Stomach (tissue), 8 donors: ENCODE measurements at regions not wholly inside any gene's neighbourhood (a gene's known extent, or its start where the extent isn't known, plus 50 kb on each side); places are given as distances from the start of the nearest gene placed in this dataset.
A peak's percentile ranks its signal among the peaks of the same experiment; 100 is the strongest.

Source experiments
- DNase-seq, 2 donors: peaks; one replicate each; pipeline versions ENCODE4 v3.0.0 to v3.0.0-alpha.2; 2013 to 2019
- H3K27ac ChIP-seq, 5 donors: fragments of 200-600 bp in 4 of 5; sonication (generic) in 4 of 5; one replicate each; pipeline ENCODE4 v1.5.1; 2013 to 2019; ENCODE audit warnings: mild to moderate bottlenecking in 1 of 5, moderate library complexity in 1 of 5
- H3K27me3 ChIP-seq, 3 donors: fragments of 200-600 bp; sonication (generic); one replicate each; pipeline ENCODE4 v1.5.1; 2017 to 2019; ENCODE audit warnings: mixed run types in 1 of 3
- H3K36me3 ChIP-seq, 4 donors: fragments of 200-600 bp; sonication (generic); 1 replicate in 3 of 4; 2 replicates in 1 of 4; pipeline ENCODE4 v1.5.1; 2016 to 2019
- H3K4me1 ChIP-seq, 4 donors: fragments of 200-600 bp; sonication (generic); one replicate each; pipeline ENCODE4 v1.5.1; 2016 to 2019
- H3K4me3 ChIP-seq, 4 donors: fragments of 200-600 bp; sonication (generic) in 3 of 4; one replicate each; pipeline ENCODE4 v1.5.1; 2016 to 2019; ENCODE audit warnings: mild to moderate bottlenecking in 1 of 4
- H3K9me3 ChIP-seq, 4 donors: fragments of 200-600 bp; sonication (generic); one replicate each; pipeline ENCODE4 v1.5.1; 2016 to 2019
- EP300 ChIP-seq: sonication (generic); formaldehyde crosslinking; IDR thresholded peaks from one replicate; pipeline ENCODE4 v1.6.1; 2017; ENCODE audit warnings: antibody characterized with exemption
- POLR2A ChIP-seq, 4 donors: fragments of 450-650 bp; IDR thresholded peaks; one replicate each; pipeline ENCODE4 v1.6.1; 2016; ENCODE audit warnings: antibody characterized with exemption in 4 of 4, control low read depth in 2 of 4, mild to moderate bottlenecking in 1 of 4, moderate library complexity in 1 of 4
- POLR2AphosphoS5 ChIP-seq, 3 donors: sonication (generic); formaldehyde crosslinking; IDR thresholded peaks; one replicate each; pipeline ENCODE4 v1.6.1; 2016; ENCODE audit warnings: antibody characterized with exemption in 3 of 3
- WGBS, 5 donors: extraction: QIAGEN DNeasy Blood & Tissue Kit in 3 of 5; methylation state at CpG; one replicate each; pipeline versions ENCODE4 v1.1.5 to v1.1.7; 2013 to 2018; 5-methylcytosine and 5-hydroxymethylcytosine counted together
- intact Hi-C: fragments of 100-400 bp; cut with DNase I; formaldehyde crosslinking; loops from one replicate; pipeline ENCODE4 v1.15.1; 2023; ENCODE audit warnings: low total_unique reads
- TF ChIP-seq, protein P1 (sequence below), 7 experiments: fragments of 450-650 bp in 4 of 7; fragments of 200-600 bp in 3 of 7; sonication (generic) in 3 of 7; IDR thresholded peaks; one replicate each; pipeline ENCODE4 v1.5.1; 2016 to 2019; ENCODE audit warnings: antibody characterized with exemption in 7 of 7, control low read depth in 2 of 7, mild to moderate bottlenecking in 1 of 7
- donor health status: healthy with polysubstance abuse.
- donor health status: Bipolar disorder and iron deficiency.
- donor health status: healthy.

DNA sequence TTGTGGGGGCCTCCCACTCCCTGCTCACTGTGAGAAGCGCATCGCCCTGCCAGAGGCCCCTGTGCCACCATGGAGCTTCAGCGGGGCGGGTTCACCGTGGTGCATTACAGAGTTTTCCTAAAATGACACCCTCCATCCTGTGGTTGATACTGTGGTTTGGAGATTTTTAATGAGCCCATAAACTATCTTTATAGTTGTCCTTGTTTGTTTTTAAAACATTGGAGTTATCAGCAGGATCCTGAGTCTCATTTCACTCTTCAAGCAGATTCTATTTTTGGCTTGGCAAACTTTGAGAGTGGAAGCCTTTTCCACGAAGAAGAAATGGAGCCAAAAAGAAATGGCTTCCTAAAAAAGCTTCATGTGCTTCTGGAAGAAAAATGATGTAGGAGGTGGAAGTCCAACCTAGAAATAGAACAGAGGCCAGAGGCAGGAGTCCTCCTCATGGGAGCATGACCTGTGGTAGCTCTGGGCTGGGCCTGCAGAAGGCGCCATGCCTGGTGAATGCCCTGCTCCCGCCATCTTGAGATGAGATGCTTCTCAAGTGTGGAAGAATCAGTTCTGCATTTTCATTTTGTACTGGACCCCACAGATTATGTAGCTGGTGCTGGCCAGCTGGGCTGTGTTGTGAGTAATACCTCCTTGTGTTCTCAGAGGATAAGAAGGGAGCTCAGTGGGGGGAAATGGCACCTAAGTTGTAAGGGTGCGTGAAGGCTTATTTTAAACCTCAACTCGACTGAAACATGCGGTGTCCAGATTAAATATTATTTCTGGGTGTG, 79.0 kb upstream of the RAI14 start:
- 75 to 86% (median 79%) methylated on average over 11 of the region's 11 CpGs for WGBS, 5 donors
- intact Hi-C loops, result no loop called here

GRCh38 chr5:34578962-34579361, 77.2 kb upstream of the RAI14 start:
- Histone ChIP-seq H3K27me3 (no peaks in the 10 kb centered on the region), H3K4me1 (peaks cover 0 to 10% (median 4%) of the 10 kb centered on the region in 4 donors), H3K9me3 (peaks cover 0 to 4% (median 0%) of the 10 kb centered on the region in 4 donors), H3K4me3 (no peak overlapping the region), H3K27ac (no peak overlapping the region), H3K36me3 (no peaks in the 10 kb centered on the region)
- DNase-seq, result no peak
- intact Hi-C loops, result no loop called here
- 94 to 100% (median 96%) methylated on average over 1 of the region's 1 CpG for WGBS, 5 donors
- TF ChIP-seq POLR2AphosphoS5 (IDR thresholded peaks at IDR 0.05) (no peak), EP300 (no peak), POLR2A (IDR thresholded peaks at IDR 0.05) (no peak)
- TF ChIP-seq, protein P1, sequence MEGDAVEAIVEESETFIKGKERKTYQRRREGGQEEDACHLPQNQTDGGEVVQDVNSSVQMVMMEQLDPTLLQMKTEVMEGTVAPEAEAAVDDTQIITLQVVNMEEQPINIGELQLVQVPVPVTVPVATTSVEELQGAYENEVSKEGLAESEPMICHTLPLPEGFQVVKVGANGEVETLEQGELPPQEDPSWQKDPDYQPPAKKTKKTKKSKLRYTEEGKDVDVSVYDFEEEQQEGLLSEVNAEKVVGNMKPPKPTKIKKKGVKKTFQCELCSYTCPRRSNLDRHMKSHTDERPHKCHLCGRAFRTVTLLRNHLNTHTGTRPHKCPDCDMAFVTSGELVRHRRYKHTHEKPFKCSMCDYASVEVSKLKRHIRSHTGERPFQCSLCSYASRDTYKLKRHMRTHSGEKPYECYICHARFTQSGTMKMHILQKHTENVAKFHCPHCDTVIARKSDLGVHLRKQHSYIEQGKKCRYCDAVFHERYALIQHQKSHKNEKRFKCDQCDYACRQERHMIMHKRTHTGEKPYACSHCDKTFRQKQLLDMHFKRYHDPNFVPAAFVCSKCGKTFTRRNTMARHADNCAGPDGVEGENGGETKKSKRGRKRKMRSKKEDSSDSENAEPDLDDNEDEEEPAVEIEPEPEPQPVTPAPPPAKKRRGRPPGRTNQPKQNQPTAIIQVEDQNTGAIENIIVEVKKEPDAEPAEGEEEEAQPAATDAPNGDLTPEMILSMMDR (IDR thresholded peaks at IDR 0.05), result no peak

More for the DNA sequence above, 79.0 kb upstream of the RAI14 start:
- Histone ChIP-seq H3K27ac (no peak overlapping the region), H3K4me1 (peaks cover 0 to 5% (median 2%) of the 10 kb centered on the region in 4 donors), H3K36me3 (no peaks in the 10 kb centered on the region), H3K9me3 (peaks cover 0 to 4% (median 0%) of the 10 kb centered on the region in 4 donors), H3K4me3 (no peak overlapping the region), H3K27me3 (no peaks in the 10 kb centered on the region)
- DNase-seq, result no peak
- TF ChIP-seq POLR2AphosphoS5 (IDR thresholded peaks at IDR 0.05) (no peak), EP300 (no peak), POLR2A (IDR thresholded peaks at IDR 0.05) (no peak)
- TF ChIP-seq, protein P1 (IDR thresholded peaks at IDR 0.05), result no peak

DNA sequence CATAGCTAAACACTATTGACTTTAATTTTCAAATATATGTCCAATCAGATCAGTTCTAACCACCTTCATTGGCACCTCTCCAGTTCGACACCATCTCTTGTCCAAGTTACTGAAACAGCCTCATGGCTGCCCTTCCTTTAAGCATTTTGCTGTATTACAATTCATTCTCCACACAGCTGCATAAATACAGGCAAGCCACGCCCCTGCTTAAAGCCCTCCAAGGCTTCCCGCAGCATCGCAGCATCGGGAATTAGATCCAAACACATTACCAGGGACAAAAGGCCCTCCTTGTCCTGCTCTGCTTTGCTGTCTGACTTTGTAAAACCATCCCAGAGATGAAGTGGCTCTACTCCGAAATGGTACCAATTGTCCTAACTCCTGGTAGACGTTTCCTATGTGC, 75.1 kb upstream of the RAI14 start:
- Histone ChIP-seq H3K27ac (no peak overlapping the region), H3K36me3 (no peaks in the 10 kb centered on the region), H3K27me3 (no peaks in the 10 kb centered on the region), H3K9me3 (peaks cover 0 to 4% (median 0%) of the 10 kb centered on the region in 4 donors), H3K4me3 (no peak overlapping the region), H3K4me1 (peaks cover 0 to 13% (median 7%) of the 10 kb centered on the region in 4 donors)
- WGBS, 5 donors, result 60 to 74% (median 65%) methylated on average over 7 of the region's 7 CpGs
- intact Hi-C loops, result no loop called here
- TF ChIP-seq EP300 (no peak), POLR2AphosphoS5 (IDR thresholded peaks at IDR 0.05) (no peak), POLR2A (IDR thresholded peaks at IDR 0.05) (no peak)
- TF ChIP-seq, protein P1 (IDR thresholded peaks at IDR 0.05), result no peak
- DNase-seq, result peak in 1 of 2 donors; percentile 35

GRCh38 chr5:34582371-34582770, 73.8 kb upstream of the RAI14 start:
- DNase-seq, result peak in 1 of 2 donors; percentile 26
- no peaks in the 10 kb centered on the region for H3K36me3 ChIP-seq
- no peak overlapping the region for H3K4me3 ChIP-seq
- no peaks in the 10 kb centered on the region for H3K27me3 ChIP-seq
- H3K9me3 ChIP-seq, result peaks cover 0 to 4% (median 0%) of the 10 kb centered on the region in 4 donors
- peak overlapping the region in 1 of 5 donors; percentile 46 for H3K27ac ChIP-seq
- peaks cover 5 to 19% (median 11%) of the 10 kb centered on the region in 4 donors for H3K4me1 ChIP-seq
- intact Hi-C loops, result no loop called here
- 44 to 66% (median 55%) methylated on average over 3 of the region's 3 CpGs for WGBS, 5 donors
- no peak for TF ChIP-seq POLR2A (IDR thresholded peaks at IDR 0.05)
- TF ChIP-seq, protein P1 (IDR thresholded peaks at IDR 0.05), result no peak
- TF ChIP-seq EP300, result no peak
- no peak for TF ChIP-seq POLR2AphosphoS5 (IDR thresholded peaks at IDR 0.05)
